ELR (cell line): ENCODE measurements at regions not wholly inside any gene's neighbourhood (a gene's known extent, or its start where the extent isn't known, plus 50 kb on each side); places are given as distances from the start of the nearest gene placed in this dataset.
A peak's percentile ranks its signal among the peaks of the same experiment; 100 is the strongest.

Experiments
- DNase-seq: peaks from one replicate; pipeline ENCODE4 v3.0.0-alpha.2; 2015; ENCODE audit warnings: low read depth

GRCh38 chr18:24988253-24988840, 363.6 kb downstream of the ZNF521 start:
- no peak for DNase-seq

DNA sequence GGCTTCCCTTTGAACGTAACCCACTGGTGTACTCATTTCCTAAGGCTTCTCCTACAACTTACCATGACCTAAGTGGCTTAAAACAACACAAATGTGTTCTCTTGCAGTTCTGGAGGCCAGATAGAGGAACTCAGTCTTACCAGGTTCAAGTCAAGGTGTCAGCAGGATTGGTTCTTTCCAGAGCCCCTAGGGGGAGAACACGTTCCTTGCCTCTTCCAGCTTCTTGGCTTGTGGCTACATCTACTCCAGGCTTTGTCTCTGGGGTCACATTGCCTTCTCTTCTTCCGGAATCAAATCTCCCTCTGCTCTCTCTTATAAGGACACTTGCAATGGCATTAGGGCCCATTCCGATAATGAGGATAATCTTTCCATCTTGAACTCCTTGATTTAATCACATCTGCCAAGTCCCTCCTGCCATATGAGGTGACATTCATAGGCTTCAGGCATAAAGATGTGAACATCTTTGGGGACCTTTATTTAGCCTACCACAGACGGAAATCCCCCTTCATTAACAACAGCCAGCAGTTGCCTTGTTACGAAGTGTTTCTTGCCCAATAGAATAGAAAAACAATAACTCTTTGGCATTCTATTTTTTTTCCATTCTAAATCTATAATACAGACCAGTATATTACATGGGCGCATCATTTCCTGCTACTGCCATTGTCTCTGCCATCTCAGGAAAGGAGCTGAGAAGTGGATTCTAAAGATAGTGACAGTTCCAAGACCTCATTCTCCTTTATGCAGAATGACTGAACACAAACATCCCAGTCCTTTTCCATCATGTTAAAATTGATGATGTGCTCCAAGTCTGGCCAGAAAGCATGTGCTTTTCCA, 362.0 kb downstream of the ZNF521 start:
- no peak for DNase-seq

- DNase-seq, result no peak
Observed at GRCh38 chr18:24990671-24991134, 361.3 kb downstream of the ZNF521 start.

DNA sequence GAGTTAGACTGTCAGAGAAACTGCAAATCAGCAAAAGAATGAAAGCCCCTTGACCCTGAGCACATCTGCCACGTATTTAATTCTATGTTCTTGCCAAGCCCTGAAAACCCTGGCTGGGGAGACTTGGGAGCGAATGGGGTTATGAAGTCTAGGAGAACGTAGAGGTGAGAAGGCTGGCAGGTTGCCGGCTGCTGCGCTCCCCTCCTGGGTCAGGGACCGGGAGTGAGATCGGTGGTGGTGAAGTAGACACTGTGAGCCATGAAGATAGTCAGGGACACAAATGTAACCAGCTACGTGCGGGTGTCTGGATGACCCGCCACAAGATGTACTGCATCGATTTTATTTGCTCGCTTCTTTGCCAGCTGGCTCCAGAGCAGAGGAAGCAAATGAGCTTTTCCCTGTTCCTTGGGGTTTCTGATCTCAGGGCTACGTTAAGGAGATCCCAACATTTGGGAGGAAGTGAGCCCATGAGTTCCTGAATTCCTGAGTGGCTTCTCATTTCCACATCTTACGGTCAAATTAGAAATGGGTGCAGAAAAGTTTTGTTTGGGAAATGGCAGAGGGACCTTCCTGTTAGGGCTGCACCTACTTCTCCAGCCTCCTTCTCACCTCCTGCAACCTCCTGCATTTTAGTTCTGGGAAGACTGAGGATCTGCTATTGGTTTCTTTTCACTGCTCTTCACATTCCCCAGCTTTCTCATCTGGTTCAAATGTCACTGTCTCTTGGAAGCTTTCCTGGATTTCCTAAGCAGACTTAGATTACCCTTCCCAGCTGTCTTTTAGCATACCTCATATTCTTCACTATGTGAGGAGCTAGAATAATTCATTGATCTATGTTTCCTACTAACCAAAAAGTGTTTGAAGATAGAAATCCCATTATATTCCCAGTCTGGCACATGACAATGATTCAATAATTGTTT, 360.6 kb downstream of the ZNF521 start:
- DNase-seq, result no peak

GRCh38 chr18:24992491-24992890, 359.5 kb downstream of the ZNF521 start:
- DNase-seq, result peak; percentile 33

DNA sequence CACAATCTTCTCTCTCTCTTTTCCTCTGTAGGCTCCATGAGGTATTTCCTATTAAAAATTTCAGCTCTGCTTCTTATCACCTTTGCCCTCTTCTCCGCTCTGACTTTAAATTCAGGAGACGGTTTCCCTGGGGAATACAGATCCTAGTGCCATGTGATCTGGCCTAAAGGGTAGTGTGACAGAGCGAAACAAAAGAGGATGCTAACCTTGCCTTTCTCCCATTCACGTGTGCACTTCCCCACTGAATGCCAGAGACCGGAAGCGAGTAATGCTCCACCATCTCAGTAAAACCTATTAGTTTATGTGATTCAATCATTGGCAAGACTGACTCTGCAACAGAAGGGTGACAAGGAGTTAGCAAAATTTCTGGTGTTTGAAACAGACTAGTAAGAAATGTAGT, 358.3 kb downstream of the ZNF521 start:
- DNase-seq, result no peak

GRCh38 chr18:24995056-24995455, 356.9 kb downstream of the ZNF521 start:
- DNase-seq, result peak; percentile 59

DNA sequence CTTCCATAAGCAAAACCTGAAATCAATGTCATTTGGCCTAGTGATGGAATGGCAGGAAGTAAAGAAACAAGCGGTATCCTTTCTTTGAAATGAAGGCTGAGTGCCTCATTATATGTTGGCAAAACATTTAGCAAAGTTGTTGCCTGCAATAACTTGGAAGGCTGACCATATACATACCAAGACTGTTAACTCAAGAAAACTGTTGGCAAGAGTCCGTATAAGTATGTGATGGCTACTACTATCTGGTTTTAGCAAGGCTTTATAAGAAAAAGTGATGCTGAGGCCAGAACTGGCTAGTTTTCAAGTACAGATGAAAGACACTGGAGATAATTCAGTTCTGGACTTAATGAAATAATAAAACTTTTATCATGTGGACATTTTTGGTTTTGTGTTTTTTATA, 356.2 kb downstream of the ZNF521 start:
- DNase-seq, result no peak

- no peak for DNase-seq
Observed at GRCh38 chr18:24999650-25000267, 352.2 kb downstream of the ZNF521 start.

DNA sequence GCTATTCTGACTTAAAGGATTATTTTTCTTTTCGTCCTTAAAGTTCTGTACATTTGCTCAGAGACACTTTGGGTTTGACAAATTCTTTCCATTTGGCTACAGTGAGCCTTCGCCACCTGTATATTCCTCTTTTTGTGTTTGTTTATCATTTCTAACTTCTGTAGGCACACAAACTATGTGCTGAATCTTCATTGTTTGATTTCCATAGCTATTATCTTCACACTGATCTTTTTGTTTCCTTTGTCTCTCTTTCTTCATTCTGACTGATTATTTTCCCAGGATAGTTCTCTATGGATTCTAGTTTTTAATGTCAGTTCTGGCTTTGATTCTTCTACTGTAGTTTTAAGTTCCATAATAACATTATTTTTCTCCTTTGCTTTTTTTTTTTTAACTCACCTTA, 350.2 kb downstream of the ZNF521 start:
- no peak for DNase-seq

DNA sequence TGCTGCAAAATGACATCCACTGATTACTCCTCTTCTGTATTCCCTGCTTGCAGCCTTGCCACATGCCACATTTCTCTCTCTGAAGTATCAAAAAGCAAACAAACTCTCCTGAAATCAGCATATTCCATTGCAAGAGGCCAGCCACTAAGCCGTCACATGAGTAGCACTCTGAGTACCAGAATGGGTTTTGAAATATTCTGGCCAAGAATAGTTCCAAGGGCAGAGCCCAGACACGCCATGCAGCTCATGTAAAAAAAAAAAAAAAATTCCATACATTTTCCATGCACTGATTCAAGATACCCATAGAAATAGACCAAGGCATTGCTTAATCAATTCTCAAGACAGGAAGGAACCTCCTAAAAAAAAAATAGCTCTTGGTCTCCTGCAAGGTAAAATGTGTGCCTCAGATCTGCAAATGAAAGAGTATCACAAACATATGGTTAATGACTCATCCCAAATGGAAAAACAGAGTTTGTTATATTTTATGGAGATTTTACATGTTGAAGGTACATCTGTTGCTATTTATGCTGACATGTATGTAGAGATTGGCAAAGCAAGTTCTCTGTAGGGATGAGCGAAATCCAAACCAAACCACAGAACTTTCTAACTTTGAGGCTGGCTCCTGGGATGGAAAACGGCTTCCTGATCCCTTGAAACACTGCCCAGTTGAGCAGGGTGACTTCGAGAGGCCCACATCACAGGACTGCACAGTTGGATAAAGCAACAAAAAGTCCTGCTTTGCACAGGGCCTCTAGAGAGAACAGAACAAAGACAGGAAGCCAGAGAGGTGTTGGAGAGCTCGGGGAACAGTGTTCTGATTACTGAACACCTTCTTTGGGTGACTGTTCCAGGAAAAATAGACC, 346.2 kb downstream of the ZNF521 start:
- no peak for DNase-seq

DNA sequence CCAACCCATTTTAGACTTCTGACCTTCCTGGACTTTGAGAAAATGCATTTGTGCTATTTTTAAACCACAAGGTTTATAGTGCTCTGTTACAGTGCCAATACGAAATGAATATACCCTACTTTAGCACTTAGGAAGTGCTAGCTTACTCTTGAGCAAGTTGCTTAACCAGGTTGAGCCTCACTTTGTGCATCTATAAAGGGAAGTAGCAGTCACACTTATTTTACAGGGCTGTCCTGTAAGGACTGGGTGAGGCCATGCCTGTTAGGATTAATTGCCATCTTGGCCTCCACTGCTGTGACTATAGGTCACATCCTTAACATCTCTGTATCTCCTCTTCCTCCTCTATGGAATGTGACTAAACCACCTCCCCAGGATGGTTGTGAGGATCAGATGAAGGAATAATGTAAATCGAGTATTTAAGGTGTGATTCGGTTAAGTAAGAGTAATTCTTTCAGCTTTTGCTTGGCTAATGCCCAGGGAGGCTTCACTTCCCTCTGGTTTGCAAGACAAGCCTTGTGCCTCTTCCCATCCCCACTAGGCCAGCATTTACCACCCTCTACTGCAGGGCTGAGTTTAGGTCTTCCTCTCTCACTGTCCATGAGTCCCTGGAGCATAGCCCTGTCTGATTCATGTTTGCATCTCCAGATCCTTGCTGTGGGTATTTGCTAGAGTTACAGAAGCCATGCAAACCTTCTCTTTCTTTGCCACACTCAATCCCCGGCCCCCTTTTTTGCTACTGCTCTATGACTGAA, 341.2 kb downstream of the ZNF521 start:
- no peak for DNase-seq
